HepG2 (cell line): ENCODE measurements at regions not wholly inside any gene's neighbourhood (a gene's known extent, or its start where the extent isn't known, plus 50 kb on each side); places are given as distances from the start of the nearest gene placed in this dataset.

Source experiments
- EP300 ChIP-seq, 3 experiments: sonication (generic) in 1 of 3; formaldehyde crosslinking in 1 of 3; IDR thresholded peaks; 2 replicates each; pipeline versions ENCODE4 v1.5.1 to v1.6.1; 2011 to 2020; ENCODE audit warnings: low read depth in 2 of 3, low read length in 2 of 3, borderline replicate concordance in 1 of 3, improper control_type of control experiment in 1 of 3, mild to moderate bottlenecking in 1 of 3, missing genetic modification reagents in 1 of 3, moderate library complexity in 1 of 3
- KLF16 ChIP-seq, 2 experiments: sonication (generic) in 1 of 2; formaldehyde crosslinking in 1 of 2; IDR thresholded peaks; 2 replicates each; pipeline versions ENCODE4 v1.6.1 to v1.8.0; 2016 to 2023; ENCODE audit warnings: missing genetic modification reagents in 2 of 2, missing compliant biosample characterization in 1 of 2
- MAF1 ChIP-seq: sonication (generic); formaldehyde crosslinking; IDR thresholded peaks from 2 replicates; pipeline ENCODE4 v1.5.0; 2020; ENCODE audit warnings: missing genetic modification reagents, borderline replicate concordance
- MAFK ChIP-seq, 2 experiments: IDR thresholded peaks in 1 of 2; conservative IDR thresholded peaks in 1 of 2; 2 replicates each; pipeline ENCODE4 v1.6.1; 2011; ENCODE audit warnings: improper control_type of control experiment in 2 of 2, low read length in 2 of 2
- POLR2A ChIP-seq, 2 experiments: IDR thresholded peaks; 2 replicates each; pipeline ENCODE4 v1.6.1; 2011; ENCODE audit warnings: low read depth in 2 of 2, low read length in 2 of 2, mild to moderate bottlenecking in 1 of 2, moderate library complexity in 1 of 2; ENCODE audit not compliant: insufficient read depth in 1 of 2
- ZFP37 ChIP-seq: sonication (generic); formaldehyde crosslinking; IDR thresholded peaks from 2 replicates; pipeline ENCODE4 v1.4.0; 2020; ENCODE audit warnings: missing genetic modification reagents, borderline replicate concordance
- ZNF766 ChIP-seq: sonication (generic); formaldehyde crosslinking; IDR thresholded peaks from 2 replicates; pipeline ENCODE4 v1.5.0; 2020; ENCODE audit warnings: missing genetic modification reagents, borderline replicate concordance
- TF ChIP-seq, protein P1 (sequence below): IDR thresholded peaks from 2 replicates; pipeline ENCODE4 v1.6.1; 2016; ENCODE audit warnings: missing compliant biosample characterization, missing genetic modification reagents, borderline replicate concordance

DNA sequence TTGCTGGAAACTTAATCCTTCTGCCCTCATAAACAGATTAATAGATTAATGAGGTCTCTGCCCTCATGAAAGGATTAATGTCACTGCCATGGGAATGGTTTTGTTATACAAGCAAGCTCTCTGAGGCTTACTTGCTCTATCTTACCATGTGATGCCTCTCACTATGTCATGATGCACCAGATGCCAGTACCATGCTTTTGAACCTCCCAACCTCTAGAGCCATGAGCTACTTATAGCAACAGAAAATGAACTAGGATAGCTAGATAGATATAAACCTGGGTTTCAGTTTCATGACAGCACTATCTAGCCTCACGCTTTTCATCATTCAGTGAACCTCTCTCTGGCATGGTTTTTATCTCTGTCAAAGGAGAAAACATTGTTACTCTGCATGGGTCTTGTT is 371.6 kb upstream of the LRP1B start:
- TF ChIP-seq ZFP37 (CRISPR knock-in tag) (no peak), ZNF766 (CRISPR knock-in tag) (no peak), EP300 (IDR thresholded peaks at IDR 0.05; ENCODE audit: low read depth in 2 of 2, low read length in 2 of 2) (no peak), EP300 (CRISPR knock-in tag; IDR thresholded peaks at IDR 0.05; ENCODE audit: borderline replicate concordance) (no peak), POLR2A (IDR thresholded peaks at IDR 0.05; ENCODE audit: insufficient read depth in 1 of 2, low read depth in 2 of 2, low read length in 2 of 2) (no peak), MAF1 (CRISPR knock-in tag) (no peak), MAFK (conservative IDR thresholded peaks at IDR 0.05 in 1 of 2, IDR thresholded peaks at IDR 0.05 in 1 of 2; ENCODE audit: low read length in 2 of 2) (no peak), KLF16 (CRISPR knock-in tag; IDR thresholded peaks at IDR 0.05) (no peak)
- TF ChIP-seq, protein P1, sequence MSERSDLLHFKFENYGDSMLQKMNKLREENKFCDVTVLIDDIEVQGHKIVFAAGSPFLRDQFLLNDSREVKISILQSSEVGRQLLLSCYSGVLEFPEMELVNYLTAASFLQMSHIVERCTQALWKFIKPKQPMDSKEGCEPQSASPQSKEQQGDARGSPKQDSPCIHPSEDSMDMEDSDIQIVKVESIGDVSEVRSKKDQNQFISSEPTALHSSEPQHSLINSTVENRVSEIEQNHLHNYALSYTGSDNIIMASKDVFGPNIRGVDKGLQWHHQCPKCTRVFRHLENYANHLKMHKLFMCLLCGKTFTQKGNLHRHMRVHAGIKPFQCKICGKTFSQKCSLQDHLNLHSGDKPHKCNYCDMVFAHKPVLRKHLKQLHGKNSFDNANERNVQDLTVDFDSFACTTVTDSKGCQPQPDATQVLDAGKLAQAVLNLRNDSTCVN = no peak
